SK-N-SH treated with all-trans-retinoic acid at 6 μM for 48 hours (cell line): ENCODE measurements at regions not wholly inside any gene's neighbourhood (a gene's known extent, or its start where the extent isn't known, plus 50 kb on each side); places are given as distances from the start of the nearest gene placed in this dataset.

Experiments
- PATZ1 ChIP-seq: fragments of 250-450 bp; sonication (Bioruptor Pico); IDR thresholded peaks from 2 replicates; pipeline ENCODE4 v1.8.0; 2020; ENCODE audit warnings: mild to moderate bottlenecking, moderate library complexity, borderline replicate concordance
- POU6F1 ChIP-seq: fragments of 250-450 bp; sonication (Bioruptor Pico); IDR thresholded peaks from 2 replicates; pipeline ENCODE4 v1.8.0; 2021; ENCODE audit warnings: low read depth, mild to moderate bottlenecking, moderate library complexity, borderline replicate concordance
- ZC3H10 ChIP-seq: fragments of 250-450 bp; sonication (Bioruptor Pico); IDR thresholded peaks from 2 replicates; pipeline ENCODE4 v1.5.1; 2021; ENCODE audit warnings: mild to moderate bottlenecking, moderate library complexity
- ZFP3 ChIP-seq: fragments of 250-450 bp; sonication (Bioruptor Pico); IDR thresholded peaks from 2 replicates; pipeline ENCODE4 v1.5.0; 2020; ENCODE audit warnings: mild to moderate bottlenecking, moderate library complexity
- ZFP30 ChIP-seq: fragments of 450-650 bp; formaldehyde crosslinking; IDR thresholded peaks from 2 replicates; pipeline ENCODE4 v1.5.0; 2022; ENCODE audit warnings: mild to moderate bottlenecking, moderate library complexity
- ZNF70 ChIP-seq: fragments of 450-650 bp; formaldehyde crosslinking; IDR thresholded peaks from 2 replicates; pipeline ENCODE4 v1.5.0; 2020; ENCODE audit warnings: mild to moderate bottlenecking, moderate library complexity
- TF ChIP-seq, protein P1 (sequence below): fragments of 250-450 bp; sonication (Bioruptor Pico); IDR thresholded peaks from 2 replicates; pipeline ENCODE4 v1.5.1; 2020; ENCODE audit warnings: low read depth, mild to moderate bottlenecking, moderate library complexity
- TF ChIP-seq, protein P2 (sequence below): fragments of 250-450 bp; sonication (Bioruptor Pico); IDR thresholded peaks from 2 replicates; pipeline ENCODE4 v1.5.1; 2021; ENCODE audit warnings: mild to moderate bottlenecking, moderate library complexity

GRCh38 chr10:131560166-131560565 lies 248.6 kb upstream of the TCERG1L start:
- TF ChIP-seq POU6F1 (CRISPR knock-in tag) (no peak), ZNF70 (CRISPR knock-in tag) (no peak), ZFP30 (no peak), PATZ1 (CRISPR knock-in tag) (no peak), ZC3H10 (CRISPR knock-in tag) (no peak), ZFP3 (CRISPR knock-in tag) (no peak)
- TF ChIP-seq, protein P1, sequence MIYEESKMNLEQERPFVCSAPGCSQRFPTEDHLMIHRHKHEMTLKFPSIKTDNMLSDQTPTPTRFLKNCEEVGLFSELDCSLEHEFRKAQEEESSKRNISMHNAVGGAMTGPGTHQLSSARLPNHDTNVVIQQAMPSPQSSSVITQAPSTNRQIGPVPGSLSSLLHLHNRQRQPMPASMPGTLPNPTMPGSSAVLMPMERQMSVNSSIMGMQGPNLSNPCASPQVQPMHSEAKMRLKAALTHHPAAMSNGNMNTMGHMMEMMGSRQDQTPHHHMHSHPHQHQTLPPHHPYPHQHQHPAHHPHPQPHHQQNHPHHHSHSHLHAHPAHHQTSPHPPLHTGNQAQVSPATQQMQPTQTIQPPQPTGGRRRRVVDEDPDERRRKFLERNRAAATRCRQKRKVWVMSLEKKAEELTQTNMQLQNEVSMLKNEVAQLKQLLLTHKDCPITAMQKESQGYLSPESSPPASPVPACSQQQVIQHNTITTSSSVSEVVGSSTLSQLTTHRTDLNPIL (CRISPR knock-in tag): no peak
- TF ChIP-seq, protein P2, sequence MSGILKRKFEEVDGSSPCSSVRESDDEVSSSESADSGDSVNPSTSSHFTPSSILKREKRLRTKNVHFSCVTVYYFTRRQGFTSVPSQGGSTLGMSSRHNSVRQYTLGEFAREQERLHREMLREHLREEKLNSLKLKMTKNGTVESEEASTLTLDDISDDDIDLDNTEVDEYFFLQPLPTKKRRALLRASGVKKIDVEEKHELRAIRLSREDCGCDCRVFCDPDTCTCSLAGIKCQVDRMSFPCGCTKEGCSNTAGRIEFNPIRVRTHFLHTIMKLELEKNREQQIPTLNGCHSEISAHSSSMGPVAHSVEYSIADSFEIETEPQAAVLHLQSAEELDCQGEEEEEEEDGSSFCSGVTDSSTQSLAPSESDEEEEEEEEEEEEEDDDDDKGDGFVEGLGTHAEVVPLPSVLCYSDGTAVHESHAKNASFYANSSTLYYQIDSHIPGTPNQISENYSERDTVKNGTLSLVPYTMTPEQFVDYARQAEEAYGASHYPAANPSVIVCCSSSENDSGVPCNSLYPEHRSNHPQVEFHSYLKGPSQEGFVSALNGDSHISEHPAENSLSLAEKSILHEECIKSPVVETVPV: no peak
